ENCODE measurements at regions not wholly inside any gene's neighbourhood (a gene's known extent, or its start where the extent isn't known, plus 50 kb on each side); places are given as distances from the start of the nearest gene placed in this dataset.

- no peaks in the 10 kb centered on the region for H3K36me3 ChIP-seq (ENCODE audit: control insufficient read depth in 2 of 2, extremely low read depth in 1 of 2, insufficient read depth in 2 of 2, low read length in 2 of 2)
- peaks cover 18% of the 10 kb centered on the region for H3K27me3 ChIP-seq (ENCODE audit: control insufficient read depth, extremely low read depth, insufficient read depth, low read length)
- no peaks in the 10 kb centered on the region for H4K20me1 ChIP-seq (ENCODE audit: control insufficient read depth, extremely low read depth, insufficient read depth, low read length)
- no peak overlapping the region for H3K9ac ChIP-seq (ENCODE audit: control insufficient read depth, extremely low read depth, insufficient read depth, low read length)
- no peaks in the 10 kb centered on the region for H3K4me1 ChIP-seq (ENCODE audit: control insufficient read depth, extremely low read depth, insufficient read depth, low read length)
- no peak for TF ChIP-seq EZH2 (IDR thresholded peaks at IDR 0.05; ENCODE audit: low read length)
- no peak for TF ChIP-seq CTCF (optimal IDR thresholded peaks at IDR 0.05 in 1 of 3, IDR thresholded peaks at IDR 0.05 in 1 of 3, conservative IDR thresholded peaks at IDR 0.05 in 1 of 3; ENCODE audit: extremely low read depth in 1 of 3, insufficient read depth in 2 of 3, low read length in 3 of 3)
- no peak overlapping the region for H3K4me3 ChIP-seq (ENCODE audit: control insufficient read depth in 2 of 3, extremely low read depth in 1 of 3, insufficient read depth in 2 of 3, low read depth in 1 of 3, low read length in 3 of 3)
- no peak for FAIRE-seq
- H2AFZ ChIP-seq (ENCODE audit: control insufficient read depth, low read length): no peak overlapping the region
- no peak overlapping the region for H3K4me2 ChIP-seq (ENCODE audit: control insufficient read depth, extremely low read depth, insufficient read depth, low read depth, low read length)
- no peaks in the 10 kb centered on the region for H3K9me1 ChIP-seq (ENCODE audit: control insufficient read depth, extremely low read depth, insufficient read depth, low read length)
- no peak overlapping the region for H3K27ac ChIP-seq (ENCODE audit: control insufficient read depth, insufficient read depth, low read length)
- H3K9me3 ChIP-seq (ENCODE audit: control insufficient read depth, low read depth, low read length): no peaks in the 10 kb centered on the region
- dilution Hi-C loops (cut with MboI; ENCODE audit: extremely low pct_ligation_motif_present, low sequenced_read_pairs): no loop called here
- DNase-seq (ENCODE audit: low read depth, low spot score): no peak
- H3K79me2 ChIP-seq (ENCODE audit: control insufficient read depth, insufficient read depth, low read length): no peaks in the 10 kb centered on the region
Observed at GRCh38 chr9:135344915-135345500, 134.6 kb upstream of the PPP1R26 start.

- Histone ChIP-seq H3K36me3 (ENCODE audit: control insufficient read depth in 2 of 2, extremely low read depth in 1 of 2, insufficient read depth in 2 of 2, low read length in 2 of 2) (no peaks in the 10 kb centered on the region), H3K9me1 (ENCODE audit: control insufficient read depth, extremely low read depth, insufficient read depth, low read length) (no peaks in the 10 kb centered on the region), H3K4me2 (ENCODE audit: control insufficient read depth, extremely low read depth, insufficient read depth, low read depth, low read length) (no peak overlapping the region), H3K27me3 (ENCODE audit: control insufficient read depth, extremely low read depth, insufficient read depth, low read length) (peaks cover 18% of the 10 kb centered on the region), H2AFZ (ENCODE audit: control insufficient read depth, low read length) (no peak overlapping the region), H3K9me3 (ENCODE audit: control insufficient read depth, low read depth, low read length) (no peaks in the 10 kb centered on the region), H3K4me1 (ENCODE audit: control insufficient read depth, extremely low read depth, insufficient read depth, low read length) (no peaks in the 10 kb centered on the region), H4K20me1 (ENCODE audit: control insufficient read depth, extremely low read depth, insufficient read depth, low read length) (no peaks in the 10 kb centered on the region), H3K27ac (ENCODE audit: control insufficient read depth, insufficient read depth, low read length) (no peak overlapping the region), H3K9ac (ENCODE audit: control insufficient read depth, extremely low read depth, insufficient read depth, low read length) (no peak overlapping the region), H3K4me3 (ENCODE audit: control insufficient read depth in 2 of 3, extremely low read depth in 1 of 3, insufficient read depth in 2 of 3, low read depth in 1 of 3, low read length in 3 of 3) (no peak overlapping the region), H3K79me2 (ENCODE audit: control insufficient read depth, insufficient read depth, low read length) (no peaks in the 10 kb centered on the region)
- no peak for TF ChIP-seq CTCF (optimal IDR thresholded peaks at IDR 0.05 in 1 of 3, IDR thresholded peaks at IDR 0.05 in 1 of 3, conservative IDR thresholded peaks at IDR 0.05 in 1 of 3; ENCODE audit: extremely low read depth in 1 of 3, insufficient read depth in 2 of 3, low read length in 3 of 3)
- TF ChIP-seq EZH2 (IDR thresholded peaks at IDR 0.05; ENCODE audit: low read length): no peak
- DNase-seq (ENCODE audit: low read depth, low spot score) (no peak), FAIRE-seq (no peak)
- dilution Hi-C loops (cut with MboI; ENCODE audit: extremely low pct_ligation_motif_present, low sequenced_read_pairs): no loop called here
Observed at GRCh38 chr9:135345775-135346433, 133.7 kb upstream of the PPP1R26 start.

Measured in keratinocyte (primary cell).